H1 (cell line): ENCODE measurements at regions not wholly inside any gene's neighbourhood (a gene's known extent, or its start where the extent isn't known, plus 50 kb on each side); places are given as distances from the start of the nearest gene placed in this dataset.

Source experiments
- CTCF ChIA-PET: fragments of 300-600 bp; sonication (Branson Sonifier 250); formaldehyde crosslinking; loops from one replicate; lab custom pipeline; 2021; ENCODE audit not compliant: partially characterized antibody; lab: Charles Lee
- POLR2A ChIA-PET: fragments of 300-600 bp; sonication (Branson Sonifier 250); formaldehyde crosslinking; loops from one replicate; lab custom pipeline; 2021; ENCODE audit warnings: inconsistent platforms; ENCODE audit not compliant: partially characterized antibody; lab: Charles Lee
- DNase-seq, 2 experiments: peaks; one replicate each; pipeline versions ENCODE4 v3.0.0 to v3.0.0-alpha.2; 2010 to 2022; ENCODE audit warnings: low spot score in 2 of 2, low read depth in 1 of 2, mixed read lengths in 1 of 2
- FAIRE-seq: peaks from 2 replicates; lab custom pipeline; 2011; peaks lifted over from hg19 to GRCh38; lab: Jason Lieb, UNC
- H2AFZ ChIP-seq: 2 replicates; pipeline ENCODE4 v1.8.1; 2012; ENCODE audit warnings: low read length, inconsistent platforms
- H2AK5ac ChIP-seq: 2 replicates; pipeline ENCODE4 v1.6.1; 2013; ENCODE audit warnings: low read depth, low read length
- H2BK120ac ChIP-seq: replicated peaks from 2 replicates; pipeline ENCODE3; 2013; ENCODE audit warnings: low read depth, low read length, inconsistent platforms
- H2BK12ac ChIP-seq: 2 replicates; pipeline ENCODE4 v1.6.1; 2013; ENCODE audit warnings: low read depth, low read length
- H2BK15ac ChIP-seq: 2 replicates; pipeline ENCODE4 v1.6.1; 2013; ENCODE audit warnings: low read length
- H2BK20ac ChIP-seq: 2 replicates; pipeline ENCODE4 v1.6.1; 2013; ENCODE audit warnings: low read length
- H2BK5ac ChIP-seq: 2 replicates; pipeline ENCODE4 v1.6.1; 2013; ENCODE audit warnings: low read depth, low read length
- H3K14ac ChIP-seq: 2 replicates; pipeline ENCODE4 v1.6.1; 2013; ENCODE audit warnings: inconsistent platforms; ENCODE audit not compliant: insufficient read length
- H3K18ac ChIP-seq: 2 replicates; pipeline ENCODE4 v1.6.1; 2013; ENCODE audit warnings: low read length; ENCODE audit errors: extremely low read depth
- H3K23ac ChIP-seq: 2 replicates; pipeline ENCODE4 v1.6.1; 2013; ENCODE audit warnings: inconsistent platforms; ENCODE audit not compliant: insufficient read length
- H3K23me2 ChIP-seq: 2 replicates; pipeline ENCODE4 v1.6.1; 2013; ENCODE audit warnings: low read depth, low read length
- H3K27ac ChIP-seq: 2 replicates; pipeline ENCODE4 v1.6.1; 2011; ENCODE audit warnings: low read depth, low read length, inconsistent platforms
- H3K27me3 ChIP-seq, 4 experiments: replicated peaks in 1 of 4; 1 replicate in 1 of 4; 2 replicates in 3 of 4; pipeline versions ENCODE4 v1.6.1 to v1.8.1; 2011 to 2013; ENCODE audit warnings: low read length in 3 of 4, mild to moderate bottlenecking in 3 of 4, inconsistent platforms in 2 of 4, mixed read lengths in 2 of 4, moderate library complexity in 1 of 4; ENCODE audit not compliant: control insufficient read depth in 3 of 4, insufficient read depth in 3 of 4; ENCODE audit errors: extremely low read depth in 1 of 4
- H3K36me3 ChIP-seq, 4 experiments: 2 replicates each; pipeline versions ENCODE4 v1.6.1 to v1.8.1; 2011 to 2013; ENCODE audit warnings: mild to moderate bottlenecking in 4 of 4, low read length in 3 of 4, moderate library complexity in 2 of 4, control low read depth in 1 of 4, inconsistent platforms in 1 of 4; ENCODE audit not compliant: insufficient read depth in 4 of 4, control insufficient read depth in 2 of 4
- H3K4ac ChIP-seq: replicated peaks from 2 replicates; pipeline ENCODE3; 2013; ENCODE audit warnings: low read length, low read depth, mixed read lengths, inconsistent platforms; ENCODE audit not compliant: insufficient read length
- H3K4me1 ChIP-seq, 4 experiments: replicated peaks in 1 of 4; 1 replicate in 1 of 4; 2 replicates in 3 of 4; pipeline versions ENCODE4 v1.6.1 to v1.8.1; 2011 to 2013; ENCODE audit warnings: low read length in 3 of 4, inconsistent platforms in 2 of 4, mixed read lengths in 1 of 4; ENCODE audit not compliant: insufficient read depth in 4 of 4, control insufficient read depth in 3 of 4
- H3K4me2 ChIP-seq, 2 experiments: 2 replicates each; pipeline versions ENCODE4 v1.6.1 to v1.8.1; 2011 to 2013; ENCODE audit warnings: low read depth in 2 of 2, low read length in 2 of 2, control low read depth in 1 of 2, inconsistent platforms in 1 of 2, mild to moderate bottlenecking in 1 of 2; ENCODE audit not compliant: insufficient read depth in 1 of 2
- H3K4me3 ChIP-seq, 4 experiments: fragments of 200-600, 300-600 bp in 1 of 4; sonication (generic), shearing (Covaris generic), sonication (Bioruptor Twin) in 1 of 4; 2 replicates each; pipeline versions ENCODE4 v1.5.1 to v1.8.1; 2011 to 2016; ENCODE audit warnings: low read length in 4 of 4, low read depth in 3 of 4, control low read depth in 2 of 4, inconsistent platforms in 2 of 4, mild to moderate bottlenecking in 2 of 4, mixed read lengths in 1 of 4, moderate library complexity in 1 of 4; ENCODE audit not compliant: insufficient read depth in 2 of 4; ENCODE audit errors: extremely low read depth in 1 of 4
- H3K56ac ChIP-seq: replicated peaks from 2 replicates; pipeline ENCODE3; 2013; ENCODE audit warnings: low read depth, mild to moderate bottlenecking, mixed read lengths, low read length, inconsistent platforms; ENCODE audit not compliant: insufficient read length
- H3K79me1 ChIP-seq: 2 replicates; pipeline ENCODE4 v1.6.1; 2013; ENCODE audit warnings: low read depth, low read length, control low read depth
- H3K79me2 ChIP-seq, 2 experiments: 2 replicates each; pipeline versions ENCODE4 v1.6.1 to v1.8.1; 2012 to 2013; ENCODE audit warnings: low read length in 2 of 2, mild to moderate bottlenecking in 2 of 2, inconsistent platforms in 1 of 2; ENCODE audit not compliant: insufficient read depth in 2 of 2, control insufficient read depth in 1 of 2
- H3K9ac ChIP-seq, 4 experiments: replicated peaks in 1 of 4; 1 replicate in 1 of 4; 2 replicates in 3 of 4; pipeline versions ENCODE4 v1.6.1 to v1.8.1; 2011 to 2013; ENCODE audit warnings: low read depth in 3 of 4, low read length in 3 of 4, control low read depth in 2 of 4, mild to moderate bottlenecking in 2 of 4, moderate library complexity in 2 of 4, inconsistent platforms in 1 of 4; ENCODE audit errors: extremely low read depth in 1 of 4
- H3K9me3 ChIP-seq, 2 experiments: 2 replicates each; pipeline versions ENCODE4 v1.6.1 to v1.8.1; 2012 to 2013; ENCODE audit warnings: mild to moderate bottlenecking in 2 of 2, moderate library complexity in 2 of 2, control low read depth in 1 of 2, inconsistent platforms in 1 of 2, low read depth in 1 of 2, low read length in 1 of 2, mixed read lengths in 1 of 2; ENCODE audit not compliant: insufficient read depth in 2 of 2
- H4K20me1 ChIP-seq, 2 experiments: replicated peaks in 1 of 2; 2 replicates each; pipeline versions ENCODE3 to v1.8.1; 2011 to 2013; ENCODE audit warnings: inconsistent platforms in 2 of 2, low read length in 2 of 2, mild to moderate bottlenecking in 1 of 2; ENCODE audit not compliant: insufficient read depth in 2 of 2, control insufficient read depth in 1 of 2
- H4K5ac ChIP-seq: 2 replicates; pipeline ENCODE4 v1.6.1; 2013; ENCODE audit warnings: low read length, low read depth, mixed read lengths, inconsistent platforms; ENCODE audit not compliant: insufficient read length
- H4K8ac ChIP-seq: 2 replicates; pipeline ENCODE4 v1.8.0; 2013; ENCODE audit warnings: mild to moderate bottlenecking, moderate library complexity, low read length, inconsistent platforms; ENCODE audit not compliant: insufficient read depth; ENCODE audit errors: extremely low read depth
- H4K91ac ChIP-seq: replicated peaks from 2 replicates; pipeline ENCODE3; 2013; ENCODE audit warnings: low read length, mixed read lengths, inconsistent platforms; ENCODE audit not compliant: insufficient read length
- ATF2 ChIP-seq: IDR thresholded peaks from 2 replicates; pipeline ENCODE4 v1.6.1; 2012; ENCODE audit warnings: low read length, inconsistent platforms
- BACH1 ChIP-seq: IDR thresholded peaks from 2 replicates; pipeline ENCODE4 v1.6.1; 2012; ENCODE audit warnings: low read length, improper control_type of control experiment
- BRCA1 ChIP-seq: IDR thresholded peaks from 2 replicates; pipeline ENCODE4 v1.6.1; 2012; ENCODE audit warnings: low read depth, low read length, improper control_type of control experiment
- CTBP2 ChIP-seq: IDR thresholded peaks from 2 replicates; pipeline ENCODE4 v1.7.0; 2011; ENCODE audit warnings: borderline replicate concordance, mild to moderate bottlenecking, moderate library complexity, mixed read lengths, low read length; ENCODE audit not compliant: insufficient read depth, insufficient read length
- EP300 ChIP-seq, 2 experiments: IDR thresholded peaks; 1 replicate in 1 of 2; 2 replicates in 1 of 2; pipeline ENCODE4 v1.6.1; 2011 to 2012; ENCODE audit warnings: low read depth in 2 of 2, low read length in 2 of 2, mild to moderate bottlenecking in 2 of 2, borderline replicate concordance in 1 of 2, inconsistent platforms in 1 of 2, moderate library complexity in 1 of 2
- GABPA ChIP-seq: IDR thresholded peaks from 2 replicates; pipeline ENCODE4 v1.6.1; 2011; ENCODE audit warnings: mild to moderate bottlenecking, low read length, moderate library complexity, borderline replicate concordance; ENCODE audit not compliant: insufficient read depth
- JUND ChIP-seq: IDR thresholded peaks from 2 replicates; pipeline ENCODE4 v1.6.1; 2011; ENCODE audit warnings: mild to moderate bottlenecking, improper control_type of control experiment, low read length
- KDM5A ChIP-seq: fragments of 200-600 bp; IDR thresholded peaks from 2 replicates; pipeline ENCODE4 v1.7.1; 2012; ENCODE audit warnings: mild to moderate bottlenecking, low read length, inconsistent platforms, mixed read lengths
- NANOG ChIP-seq: IDR thresholded peaks from 2 replicates; pipeline ENCODE4 v1.6.1; 2011; ENCODE audit warnings: low read length, low read depth, mild to moderate bottlenecking, inconsistent platforms; ENCODE audit not compliant: insufficient read depth, poor library complexity, severe bottlenecking
- SIX5 ChIP-seq: IDR thresholded peaks from 2 replicates; pipeline ENCODE4 v1.6.1; 2011; ENCODE audit warnings: mild to moderate bottlenecking, low read depth, low read length
- SP2 ChIP-seq: IDR thresholded peaks from 2 replicates; pipeline ENCODE4 v1.6.1; 2012; ENCODE audit warnings: mild to moderate bottlenecking, low read length, inconsistent platforms
- SRF ChIP-seq: IDR thresholded peaks from 2 replicates; pipeline ENCODE4 v1.6.1; 2011; ENCODE audit warnings: mild to moderate bottlenecking, low read depth, low read length, moderate library complexity
- WGBS, 2 experiments: shearing (Covaris generic) in 1 of 2; methylation state at CpG; one replicate each; pipeline versions ENCODE4 v1.1.6 to v1.1.7; 2013 to 2015; ENCODE audit warnings: low lambda C conversion rate in 2 of 2, mixed read lengths in 2 of 2, inconsistent platforms in 1 of 2, low coverage in 1 of 2, missing lambda C conversion rate in 1 of 2; ENCODE audit not compliant: insufficient replicate concordance in 2 of 2, insufficient coverage in 1 of 2, insufficient read length in 1 of 2; ENCODE audit errors: extremely low coverage in 1 of 2, missing lambda C conversion rate in 1 of 2; 5-methylcytosine and 5-hydroxymethylcytosine counted together

- ChIA-PET POLR2A (interaction anchor here (0.9 to 1.9 kb wide), 2 partner anchors 9 kb away, joined by 3 to 5 read pairs; no protein-coding TSS in a partner anchor), CTCF (interaction anchor here (0.6 to 1.9 kb wide), 6 partner anchors 10 to 380 kb away, joined by 3 to 6 read pairs (median 4); no protein-coding TSS in a partner anchor)
- no peaks in the 10 kb centered on the region for H3K9me3 ChIP-seq
- FAIRE-seq (no peak), DNase-seq (no peak)
- H3K14ac ChIP-seq, result no peak overlapping the region
- no peak overlapping the region for H3K4me2 ChIP-seq
- no peak overlapping the region for H2BK120ac ChIP-seq
- 69% methylated on average over 9 of the region's 9 CpGs; no CpG with 5 or more reads in 1 of the 2 experiments for WGBS, 2 experiments
- no peaks in the 10 kb centered on the region for H3K36me3 ChIP-seq
- H3K56ac ChIP-seq, result no peak overlapping the region
- H2AFZ ChIP-seq, result no peak overlapping the region
- no peak overlapping the region for H2BK12ac ChIP-seq
- no peak overlapping the region for H4K5ac ChIP-seq
- H4K8ac ChIP-seq, result no peak overlapping the region
- H2BK15ac ChIP-seq, result no peak overlapping the region
- no peaks in the 10 kb centered on the region for H3K79me2 ChIP-seq
- H3K18ac ChIP-seq, result no peak overlapping the region; the same call in 1 of the 2 replicates
- H2AK5ac ChIP-seq, result no peak overlapping the region
- H3K27me3 ChIP-seq, result peaks cover 0 to 5% (median 0%) of the 10 kb centered on the region in 4 experiments; a peak in 2 of 7 replicates
- no peak overlapping the region for H3K23ac ChIP-seq
- no peak overlapping the region for H2BK5ac ChIP-seq
- no peak overlapping the region for H3K9ac ChIP-seq
- H3K27ac ChIP-seq, result no peak overlapping the region
- no peak overlapping the region for H3K4ac ChIP-seq
- H4K20me1 ChIP-seq, result no peaks in the 10 kb centered on the region
- H2BK20ac ChIP-seq, result no peak overlapping the region
- H3K4me3 ChIP-seq, result no peak overlapping the region
- H3K79me1 ChIP-seq, result no peaks in the 10 kb centered on the region
- H4K91ac ChIP-seq, result no peak overlapping the region
- H3K23me2 ChIP-seq, result no peaks in the 10 kb centered on the region; the same call in 1 of the 2 replicates
- peaks cover 0 to 4% (median 3%) of the 10 kb centered on the region in 4 experiments; a peak in 2 of 7 replicates for H3K4me1 ChIP-seq
- TF ChIP-seq GABPA (no peak), EP300 (IDR thresholded peaks at IDR 0.05; ENCODE audit: borderline replicate concordance in 1 of 2, low read depth in 2 of 2, low read length in 2 of 2) (no peak), SRF (no peak), BRCA1 (no peak), KDM5A (no peak), ATF2 (no peak), CTBP2 (no peak), JUND (no peak), NANOG (no peak), SP2 (no peak), BACH1 (no peak), SIX5 (no peak)
Observed at GRCh38 chr11:116567721-116568242, 205.0 kb downstream of the BUD13 start.
